BE2C (cell line): ENCODE measurements at regions not wholly inside any gene's neighbourhood (a gene's known extent, or its start where the extent isn't known, plus 50 kb on each side); places are given as distances from the start of the nearest gene placed in this dataset.

ENCODE experiments used
- DNase-seq: peaks from one replicate; pipeline ENCODE4 v3.0.0-alpha.2; 2020
- H3K27me3 ChIP-seq: fragments of 250-450 bp; sonication (Bioruptor Pico); 2 replicates; pipeline ENCODE4 v1.5.1; 2020; ENCODE audit warnings: mild to moderate bottlenecking
- H3K36me3 ChIP-seq: fragments of 250-450 bp; sonication (Bioruptor Pico); 2 replicates; pipeline ENCODE4 v1.5.1; 2020; ENCODE audit warnings: mild to moderate bottlenecking
- H3K4me1 ChIP-seq: fragments of 250-450 bp; sonication (Bioruptor Pico); 2 replicates; pipeline ENCODE4 v1.5.1; 2020
- H3K4me3 ChIP-seq: 2 replicates; pipeline ENCODE4 v1.5.1; 2011; ENCODE audit warnings: low read depth, low read length
- H3K9me3 ChIP-seq: fragments of 250-450 bp; sonication (Bioruptor Pico); 2 replicates; pipeline ENCODE4 v1.5.1; 2020
- TF ChIP-seq, protein P1 (sequence below): IDR thresholded peaks from 2 replicates; pipeline ENCODE4 v1.5.1; 2012; ENCODE audit warnings: mild to moderate bottlenecking, low read depth, low read length

- Histone ChIP-seq H3K27me3 (no peaks in the 10 kb centered on the region; the same call in 1 of the 2 replicates), H3K36me3 (no peaks in the 10 kb centered on the region), H3K9me3 (no peaks in the 10 kb centered on the region), H3K4me3 (no peak overlapping the region), H3K4me1 (peaks cover 3% of the 10 kb centered on the region; the same call in 1 of the 2 replicates)
- no peak for DNase-seq
- TF ChIP-seq, protein P1, sequence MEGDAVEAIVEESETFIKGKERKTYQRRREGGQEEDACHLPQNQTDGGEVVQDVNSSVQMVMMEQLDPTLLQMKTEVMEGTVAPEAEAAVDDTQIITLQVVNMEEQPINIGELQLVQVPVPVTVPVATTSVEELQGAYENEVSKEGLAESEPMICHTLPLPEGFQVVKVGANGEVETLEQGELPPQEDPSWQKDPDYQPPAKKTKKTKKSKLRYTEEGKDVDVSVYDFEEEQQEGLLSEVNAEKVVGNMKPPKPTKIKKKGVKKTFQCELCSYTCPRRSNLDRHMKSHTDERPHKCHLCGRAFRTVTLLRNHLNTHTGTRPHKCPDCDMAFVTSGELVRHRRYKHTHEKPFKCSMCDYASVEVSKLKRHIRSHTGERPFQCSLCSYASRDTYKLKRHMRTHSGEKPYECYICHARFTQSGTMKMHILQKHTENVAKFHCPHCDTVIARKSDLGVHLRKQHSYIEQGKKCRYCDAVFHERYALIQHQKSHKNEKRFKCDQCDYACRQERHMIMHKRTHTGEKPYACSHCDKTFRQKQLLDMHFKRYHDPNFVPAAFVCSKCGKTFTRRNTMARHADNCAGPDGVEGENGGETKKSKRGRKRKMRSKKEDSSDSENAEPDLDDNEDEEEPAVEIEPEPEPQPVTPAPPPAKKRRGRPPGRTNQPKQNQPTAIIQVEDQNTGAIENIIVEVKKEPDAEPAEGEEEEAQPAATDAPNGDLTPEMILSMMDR, result no peak
Measured at GRCh38 chr13:39862900-39863299, 207.4 kb downstream of the COG6 start.

DNA sequence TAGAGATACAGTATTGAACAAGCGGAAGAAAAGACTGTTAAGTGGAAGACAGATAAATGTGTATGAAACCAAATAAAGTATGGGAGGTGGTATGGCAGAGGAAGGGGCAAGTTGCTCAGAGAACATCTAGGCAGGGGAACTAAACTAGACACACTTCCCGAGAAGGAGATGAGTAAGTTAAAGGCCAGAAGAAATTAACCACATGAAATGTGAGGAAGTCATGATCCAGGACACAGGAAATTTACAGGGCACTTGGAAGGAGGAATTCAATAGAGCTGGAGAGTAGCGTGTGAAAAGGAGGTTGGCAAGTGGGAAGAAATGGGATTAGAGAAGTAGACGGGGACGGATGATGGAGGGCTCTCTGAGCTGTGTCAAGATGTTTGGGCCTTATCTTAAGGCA lies 208.8 kb downstream of the COG6 start:
- Histone ChIP-seq H3K4me3 (no peak overlapping the region), H3K36me3 (no peaks in the 10 kb centered on the region), H3K27me3 (no peaks in the 10 kb centered on the region; the same call in 1 of the 2 replicates), H3K4me1 (peaks cover 3% of the 10 kb centered on the region; the same call in 1 of the 2 replicates), H3K9me3 (no peaks in the 10 kb centered on the region)
- TF ChIP-seq, protein P1, result no peak
- no peak for DNase-seq

DNA sequence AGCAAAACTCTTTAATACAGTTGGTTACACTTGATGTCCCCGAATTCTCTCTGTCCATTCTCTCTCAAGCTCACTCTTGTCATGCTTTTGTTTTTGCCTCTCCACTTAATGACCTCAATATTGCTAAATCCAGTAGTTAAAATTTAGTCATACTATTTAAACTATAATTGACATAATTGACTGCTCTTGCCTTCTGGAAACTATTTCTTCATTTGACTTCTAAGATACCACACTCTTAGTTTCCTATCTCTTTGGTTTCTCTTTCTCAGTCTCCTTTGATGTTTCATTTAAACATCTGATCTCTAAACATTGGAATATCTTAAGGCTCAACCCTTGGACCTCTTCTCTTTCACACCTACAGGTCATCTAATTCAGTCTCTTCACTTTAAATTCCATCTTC lies 211.3 kb downstream of the COG6 start:
- DNase-seq, result no peak
- Histone ChIP-seq H3K9me3 (no peaks in the 10 kb centered on the region), H3K27me3 (no peaks in the 10 kb centered on the region), H3K4me3 (no peak overlapping the region), H3K36me3 (no peaks in the 10 kb centered on the region), H3K4me1 (no peaks in the 10 kb centered on the region)
- TF ChIP-seq, protein P1, result no peak

- H3K36me3 ChIP-seq, result no peaks in the 10 kb centered on the region
- no peaks in the 10 kb centered on the region for H3K27me3 ChIP-seq
- H3K9me3 ChIP-seq, result no peaks in the 10 kb centered on the region
- TF ChIP-seq, protein P1, result no peak
- DNase-seq, result no peak
- no peak overlapping the region for H3K4me3 ChIP-seq
- no peaks in the 10 kb centered on the region for H3K4me1 ChIP-seq
Measured at GRCh38 chr13:39867807-39868206, 212.3 kb downstream of the COG6 start.

- no peaks in the 10 kb centered on the region for H3K4me1 ChIP-seq
- H3K27me3 ChIP-seq, result no peaks in the 10 kb centered on the region
- DNase-seq, result no peak
- no peak overlapping the region for H3K4me3 ChIP-seq
- H3K36me3 ChIP-seq, result no peaks in the 10 kb centered on the region
- no peaks in the 10 kb centered on the region for H3K9me3 ChIP-seq
- TF ChIP-seq, protein P1, result no peak
Measured at GRCh38 chr13:39870197-39870747, 214.8 kb downstream of the COG6 start.

GRCh38 chr13:39874331-39875053 lies 219.0 kb downstream of the COG6 start:
- Histone ChIP-seq H3K36me3 (no peaks in the 10 kb centered on the region), H3K4me3 (no peak overlapping the region), H3K9me3 (no peaks in the 10 kb centered on the region), H3K4me1 (no peaks in the 10 kb centered on the region), H3K27me3 (no peaks in the 10 kb centered on the region)
- TF ChIP-seq, protein P1, result no peak
- no peak for DNase-seq
